SK-N-MC (cell line): ENCODE measurements at regions not wholly inside any gene's neighbourhood (a gene's known extent, or its start where the extent isn't known, plus 50 kb on each side); places are given as distances from the start of the nearest gene placed in this dataset.

Experiments
- EZH2 ChIP-seq: fragments of 200-600 bp; sonication (generic); IDR thresholded peaks from one replicate; pipeline ENCODE4 v1.6.1; 2017; ENCODE audit warnings: antibody characterized with exemption
- FOXP2 ChIP-seq: optimal IDR thresholded peaks from 2 replicates; pipeline ENCODE3; 2011; ENCODE audit warnings: mild to moderate bottlenecking, moderate library complexity; ENCODE audit not compliant: insufficient read depth; ENCODE audit errors: extremely low read length, control extremely low read depth
- POLR2AphosphoS5 ChIP-seq: IDR thresholded peaks from 2 replicates; pipeline ENCODE4 v1.6.1; 2012; ENCODE audit warnings: mild to moderate bottlenecking, low read depth, low read length, borderline replicate concordance

GRCh38 chr13:111510502-111511218, 190.2 kb downstream of the TEX29 start:
- TF ChIP-seq FOXP2 (no peak), EZH2 (no peak), POLR2AphosphoS5 (no peak)
